ENCODE measurements at regions not wholly inside any gene's neighbourhood (a gene's known extent, or its start where the extent isn't known, plus 50 kb on each side); places are given as distances from the start of the nearest gene placed in this dataset.

- ATAC-seq, result no peak
- no peak overlapping the region for H3K4me3 ChIP-seq
Observed at GRCh38 chr17:72253597-72253996, 132.8 kb downstream of the SOX9 start.

DNA sequence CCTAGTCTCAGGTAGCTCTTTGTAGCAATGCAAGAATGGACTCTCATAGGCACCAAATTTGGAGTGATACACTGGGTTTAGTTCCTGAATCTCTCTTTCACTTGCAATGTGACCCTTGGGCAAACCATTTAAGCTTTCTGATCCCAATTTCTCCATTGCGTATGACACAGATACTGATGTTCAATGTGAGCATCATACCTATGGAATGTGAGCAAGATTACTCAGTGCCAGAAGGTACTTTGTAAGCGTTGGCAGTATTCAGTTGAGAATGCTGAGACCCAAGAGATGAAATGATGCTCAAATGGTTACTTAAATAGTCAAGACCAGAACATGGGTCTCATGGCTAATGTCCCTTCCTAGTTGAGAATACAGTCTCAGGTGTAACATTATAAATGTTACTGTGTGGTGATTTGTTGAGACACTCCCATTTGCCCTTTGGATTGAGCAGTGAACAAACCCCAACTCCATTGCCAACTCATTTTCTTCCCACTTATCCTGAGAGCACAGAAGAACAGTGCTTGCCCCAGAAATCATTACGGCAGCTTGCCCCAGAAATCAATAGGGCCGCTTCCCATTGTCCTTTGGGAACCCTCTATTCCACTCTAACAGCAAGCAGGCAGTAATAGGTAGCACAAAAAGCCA lies 134.1 kb downstream of the SOX9 start:
- TF ChIP-seq, protein P1, sequence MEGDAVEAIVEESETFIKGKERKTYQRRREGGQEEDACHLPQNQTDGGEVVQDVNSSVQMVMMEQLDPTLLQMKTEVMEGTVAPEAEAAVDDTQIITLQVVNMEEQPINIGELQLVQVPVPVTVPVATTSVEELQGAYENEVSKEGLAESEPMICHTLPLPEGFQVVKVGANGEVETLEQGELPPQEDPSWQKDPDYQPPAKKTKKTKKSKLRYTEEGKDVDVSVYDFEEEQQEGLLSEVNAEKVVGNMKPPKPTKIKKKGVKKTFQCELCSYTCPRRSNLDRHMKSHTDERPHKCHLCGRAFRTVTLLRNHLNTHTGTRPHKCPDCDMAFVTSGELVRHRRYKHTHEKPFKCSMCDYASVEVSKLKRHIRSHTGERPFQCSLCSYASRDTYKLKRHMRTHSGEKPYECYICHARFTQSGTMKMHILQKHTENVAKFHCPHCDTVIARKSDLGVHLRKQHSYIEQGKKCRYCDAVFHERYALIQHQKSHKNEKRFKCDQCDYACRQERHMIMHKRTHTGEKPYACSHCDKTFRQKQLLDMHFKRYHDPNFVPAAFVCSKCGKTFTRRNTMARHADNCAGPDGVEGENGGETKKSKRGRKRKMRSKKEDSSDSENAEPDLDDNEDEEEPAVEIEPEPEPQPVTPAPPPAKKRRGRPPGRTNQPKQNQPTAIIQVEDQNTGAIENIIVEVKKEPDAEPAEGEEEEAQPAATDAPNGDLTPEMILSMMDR (IDR thresholded peaks at IDR 0.05), result no peak
- TF ChIP-seq POLR2A (IDR thresholded peaks at IDR 0.05), result no peak
- Histone ChIP-seq H3K36me3 (no peaks in the 10 kb centered on the region), H3K4me3 (no peak overlapping the region), H3K9me3 (peaks cover 0 to 8% (median 0%) of the 10 kb centered on the region in 12 donors), H3K27ac (no peak overlapping the region), H3K27me3 (peaks cover 0 to 4% (median 0%) of the 10 kb centered on the region in 9 donors), H3K4me1 (no peaks in the 10 kb centered on the region)
- DNase-seq (no peak), ATAC-seq (no peak)
- intact Hi-C loops (cut with DNase I), result no loop called here
- whole genome bisulfite sequencing, 4 donors, result 78 to 90% (median 87%) methylated on average over 4 of the region's 4 CpGs

More at GRCh38 chr17:72253597-72253996, 132.8 kb downstream of the SOX9 start:
- Histone ChIP-seq H3K9me3 (peaks cover 0 to 8% (median 0%) of the 10 kb centered on the region in 12 donors), H3K4me1 (no peaks in the 10 kb centered on the region), H3K36me3 (no peaks in the 10 kb centered on the region), H3K27me3 (peaks cover 0 to 4% (median 0%) of the 10 kb centered on the region in 9 donors), H3K27ac (no peak overlapping the region)
- WGBS, 4 donors, result 57 to 68% (median 64%) methylated on average over 3 of the region's 3 CpGs
- TF ChIP-seq, protein P1 (IDR thresholded peaks at IDR 0.05), result no peak
- no peak for TF ChIP-seq POLR2A (IDR thresholded peaks at IDR 0.05)
- intact Hi-C loops (cut with DNase I), result no loop called here
- DNase-seq, result no peak

GRCh38 chr17:72255481-72255880 lies 134.7 kb downstream of the SOX9 start:
- no peak overlapping the region for H3K4me3 ChIP-seq
- no peaks in the 10 kb centered on the region for H3K36me3 ChIP-seq
- H3K27ac ChIP-seq, result no peak overlapping the region
- no peaks in the 10 kb centered on the region for H3K4me1 ChIP-seq
- peaks cover 0 to 4% (median 0%) of the 10 kb centered on the region in 9 donors for H3K27me3 ChIP-seq
- TF ChIP-seq, protein P1 (IDR thresholded peaks at IDR 0.05), result no peak
- no peak for TF ChIP-seq POLR2A (IDR thresholded peaks at IDR 0.05)
- no peak for ATAC-seq
- 81 to 88% (median 85%) methylated on average over 3 of the region's 3 CpGs for WGBS, 4 donors
- intact Hi-C loops (cut with DNase I), result no loop called here
- peaks cover 0 to 8% (median 0%) of the 10 kb centered on the region in 12 donors for H3K9me3 ChIP-seq
- DNase-seq, result no peak

GRCh38 chr17:72258711-72259110 lies 137.9 kb downstream of the SOX9 start:
- TF ChIP-seq, protein P1 (IDR thresholded peaks at IDR 0.05), result no peak
- H3K27me3 ChIP-seq, result no peaks in the 10 kb centered on the region
- H3K4me1 ChIP-seq, result no peaks in the 10 kb centered on the region
- peaks cover 0 to 4% (median 0%) of the 10 kb centered on the region in 12 donors for H3K9me3 ChIP-seq
- intact Hi-C loops (cut with DNase I), result no loop called here
- WGBS, 4 donors, result 87 to 94% (median 88%) methylated on average over 3 of the region's 3 CpGs
- no peak overlapping the region for H3K4me3 ChIP-seq
- no peak for ATAC-seq
- H3K36me3 ChIP-seq, result no peaks in the 10 kb centered on the region
- no peak for DNase-seq
- H3K27ac ChIP-seq, result no peak overlapping the region

All from heart left ventricle (tissue), 16 donors.